NCI-H1436 treated with DMSO at 0.1 percent for 48 hours (cell line): ENCODE measurements at regions not wholly inside any gene's neighbourhood (a gene's known extent, or its start where the extent isn't known, plus 50 kb on each side); places are given as distances from the start of the nearest gene placed in this dataset.
"Not testable (repeated sequence)": the region's sequence is repeated elsewhere in the genome, so short reads cannot be mapped to it uniquely, and the experiment has no call there.

Source experiments
- DNase-seq: peaks from one replicate; lab custom pipeline; 2025; lab: John Stamatoyannopoulos, UW

- no peak for DNase-seq
Observed at GRCh38 chr1:29391362-29391880, 155.1 kb downstream of the PTPRU start.

- DNase-seq: no peak
Observed at GRCh38 chr1:29390491-29391361, 154.4 kb downstream of the PTPRU start.

GRCh38 chr1:29390075-29390474, 153.8 kb downstream of the PTPRU start:
- DNase-seq: no peak

- DNase-seq: no peak
Observed at GRCh38 chr1:29389533-29390041, 153.3 kb downstream of the PTPRU start.

- no peak for DNase-seq
Observed at GRCh38 chr1:29388884-29389283, 152.6 kb downstream of the PTPRU start.

GRCh38 chr1:29388170-29388569, 151.8 kb downstream of the PTPRU start:
- no peak for DNase-seq

- DNase-seq: no peak
Observed at GRCh38 chr1:29387210-29387609, 150.9 kb downstream of the PTPRU start.

- not testable (repeated sequence) for DNase-seq
Observed at GRCh38 chr1:29386453-29386852, 150.1 kb downstream of the PTPRU start.

- no peak for DNase-seq
Observed at GRCh38 chr1:29385966-29386365, 149.6 kb downstream of the PTPRU start.

- DNase-seq: no peak
Observed at GRCh38 chr1:29384496-29385015, 148.2 kb downstream of the PTPRU start.

- DNase-seq: no peak
Observed at GRCh38 chr1:29383746-29384371, 147.5 kb downstream of the PTPRU start.

GRCh38 chr1:29382851-29383745, 146.8 kb downstream of the PTPRU start:
- no peak for DNase-seq

- no peak for DNase-seq
Observed at GRCh38 chr1:29381426-29381825, 145.1 kb downstream of the PTPRU start.

- DNase-seq: no peak
Observed at GRCh38 chr1:29380532-29380931, 144.2 kb downstream of the PTPRU start.

GRCh38 chr1:29379443-29380073, 143.2 kb downstream of the PTPRU start:
- DNase-seq: no peak
